Left cardiac atrium (tissue), 4 donors: ENCODE measurements at regions not wholly inside any gene's neighbourhood (a gene's known extent, or its start where the extent isn't known, plus 50 kb on each side); places are given as distances from the start of the nearest gene placed in this dataset.
A peak's percentile ranks its signal among the peaks of the same experiment; 100 is the strongest.

Experiments used
- ATAC-seq, 2 donors: fragments of 200-7000 bp; cut with Tn5 transposase; one replicate each; pipeline ENCODE4 v1.9.1; 2020; ENCODE audit warnings: mild to moderate bottlenecking in 2 of 2, moderate library complexity in 2 of 2
- DNase-seq: peaks from one replicate; pipeline ENCODE4 v3.0.0-alpha.2; 2020
- intact Hi-C, 2 donors: fragments of 100-400 bp; cut with DNase I; formaldehyde crosslinking; loops; one replicate each; pipeline versions ENCODE4 v1.14.1 to v1.15.1; 2022 to 2023
- donor health status: DM: no; HTN: yes; CAD: no.
- donor health status: DM: no; HTN: yes; CAD: no; lungs with severe emphysema.
- donor health status: DM: yes; HTN: yes; CAD: no.
- donor health status: Dilated cardiomyopathy.

DNA sequence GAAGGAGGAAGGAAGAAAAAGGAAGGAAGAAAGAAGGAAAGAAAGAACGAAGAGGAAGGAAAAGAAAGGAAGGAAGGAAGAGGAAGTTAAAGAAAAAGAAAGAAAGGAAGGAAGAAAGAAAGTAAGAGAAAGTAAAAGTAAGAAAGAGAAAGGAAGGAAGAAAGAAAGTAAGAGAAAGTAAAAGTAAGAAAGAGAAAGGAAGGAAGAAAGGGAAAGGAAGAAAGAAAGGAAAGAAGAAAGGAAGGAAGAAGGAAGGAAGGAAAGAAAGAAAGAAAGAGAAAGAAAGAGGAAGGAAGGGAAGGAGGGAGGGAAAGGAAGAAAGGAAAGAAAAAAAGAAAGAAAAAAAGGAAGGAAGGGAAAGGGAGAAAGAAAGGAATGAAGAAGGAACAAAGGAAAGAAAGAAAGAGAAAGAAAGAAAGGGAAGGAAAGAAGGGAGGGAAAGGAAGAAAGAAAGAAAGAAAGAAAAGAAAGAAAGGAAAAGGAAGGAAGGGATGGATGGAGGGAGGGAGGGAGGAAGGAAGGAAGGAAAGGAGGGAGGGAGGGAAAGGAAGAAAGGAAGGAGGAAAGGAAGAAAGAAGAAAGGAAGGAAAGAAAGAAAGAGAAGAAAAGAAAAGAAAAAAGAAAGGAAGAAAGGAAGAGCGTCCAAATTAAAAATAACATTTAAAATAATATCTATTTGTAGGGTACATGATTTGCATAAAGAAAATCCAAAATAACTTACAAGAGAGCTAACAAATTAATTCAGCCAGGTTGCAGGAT is 827.9 kb downstream of the TSN start:
- DNase-seq: no peak
- intact Hi-C loops: no loop called here
- no peak for ATAC-seq

DNA sequence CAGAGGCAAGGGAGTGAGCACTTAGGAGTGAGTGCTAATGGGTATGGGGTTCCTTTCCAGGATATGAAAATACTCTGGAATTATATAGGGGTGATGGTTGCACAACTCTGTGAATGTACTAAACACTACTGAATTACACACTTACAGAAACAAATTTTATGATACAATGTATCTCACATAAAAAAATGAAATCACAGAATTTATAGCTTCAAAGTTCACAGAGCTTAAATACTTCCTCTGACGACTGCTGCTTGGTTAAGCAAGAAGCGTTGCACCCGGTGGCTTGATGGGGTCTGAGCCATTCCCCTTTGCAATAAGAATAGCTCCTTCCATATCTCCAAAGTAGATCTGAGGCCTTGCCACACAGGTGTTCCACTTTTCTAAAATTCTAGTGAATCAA is 835.1 kb downstream of the TSN start:
- DNase-seq (no peak), ATAC-seq (no peak)
- intact Hi-C loops: no loop called here

DNA sequence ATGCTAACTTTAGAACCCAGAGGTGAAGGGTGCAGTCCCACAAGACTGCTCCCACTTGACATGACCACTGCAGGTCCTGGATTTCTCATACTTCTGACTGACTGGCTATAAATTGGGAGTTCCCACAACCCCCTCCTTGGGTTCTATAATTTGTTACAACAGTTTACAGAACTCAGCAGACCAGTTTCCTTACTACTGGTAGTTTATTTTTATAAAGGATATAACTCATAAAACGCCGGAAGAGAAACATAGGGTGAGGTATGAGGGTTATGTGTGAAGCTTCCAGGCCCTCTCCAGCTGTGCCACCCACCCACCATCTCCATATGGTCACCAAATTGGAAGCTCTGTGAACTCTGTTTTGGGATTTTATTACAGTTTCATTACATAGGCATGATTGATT is 839.6 kb downstream of the TSN start:
- intact Hi-C loops: no loop called here
- ATAC-seq: no peak
- DNase-seq: no peak

DNA sequence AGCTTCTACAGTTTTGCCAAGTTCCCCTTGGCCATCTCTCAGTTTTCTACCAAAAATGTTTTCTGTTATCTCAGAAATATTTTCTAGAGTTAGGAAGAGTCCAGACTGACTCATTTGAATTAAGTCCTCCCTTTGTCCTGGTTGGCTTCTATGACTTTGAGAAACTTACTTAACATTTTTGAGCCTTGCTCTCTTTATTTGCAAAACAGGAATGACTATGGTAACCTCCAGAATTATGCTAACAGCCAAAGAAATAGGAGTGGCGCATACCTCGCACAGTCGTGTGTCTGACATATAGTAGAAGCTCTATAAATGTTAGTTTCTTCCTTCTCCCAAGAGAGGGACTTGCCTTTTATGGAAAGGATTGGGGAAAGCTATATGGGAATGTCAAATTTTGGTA is 841.1 kb downstream of the TSN start:
- ATAC-seq (no peak), DNase-seq (no peak)
- intact Hi-C loops: no loop called here

DNA sequence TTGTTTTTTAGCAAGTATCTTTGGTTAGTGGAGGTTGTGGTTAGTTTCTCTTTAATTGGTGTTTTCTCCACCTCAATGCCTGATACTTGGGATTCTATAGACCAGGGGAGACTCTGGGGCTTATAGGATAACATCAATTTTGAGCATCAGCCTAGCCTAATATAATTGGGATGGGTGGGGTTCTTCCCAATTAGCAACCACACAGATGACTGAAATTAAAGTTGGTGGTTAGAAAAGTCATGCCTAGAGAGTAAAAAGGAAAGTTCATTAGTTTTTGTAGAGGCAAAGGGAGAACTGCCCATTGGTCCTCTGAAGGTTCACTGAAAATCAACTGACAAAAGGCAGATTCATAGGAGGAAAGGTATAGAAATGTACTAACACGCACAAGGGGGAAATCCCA is 843.3 kb downstream of the TSN start:
- DNase-seq (no peak), ATAC-seq (no peak)
- intact Hi-C loops: no loop called here

DNA sequence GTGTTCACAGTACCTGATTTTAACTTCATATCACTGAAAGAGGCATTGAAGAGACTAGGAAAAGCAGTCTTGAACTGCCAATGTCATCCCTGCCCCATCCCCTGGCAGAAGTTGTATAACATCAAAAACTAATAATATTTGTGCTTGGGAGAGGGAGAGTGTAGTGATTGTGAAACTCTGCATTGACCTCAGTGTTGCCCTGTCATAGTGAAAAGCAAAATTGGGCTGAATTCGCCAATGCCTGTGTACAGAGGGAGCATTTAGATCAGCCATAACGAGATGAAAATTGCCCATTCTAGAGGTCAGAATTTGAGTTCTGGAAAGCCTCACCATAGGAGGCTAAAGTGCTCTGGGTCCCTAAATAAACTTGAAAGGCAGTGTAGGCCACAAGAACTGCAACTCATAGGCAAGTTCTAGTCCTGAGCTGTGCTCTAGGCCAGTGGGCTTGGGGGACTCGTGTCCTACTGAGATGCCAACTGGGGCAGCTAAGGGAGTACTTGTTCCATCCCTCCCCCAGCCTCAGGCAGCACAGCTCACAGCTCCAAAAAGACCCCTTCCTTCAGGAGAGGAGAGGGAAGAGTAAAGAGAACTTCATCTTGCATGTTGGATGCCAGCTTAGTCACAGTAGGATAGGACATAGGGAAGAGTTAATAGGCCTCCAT is 855.6 kb downstream of the TSN start:
- intact Hi-C loops: no loop called here
- no peak for ATAC-seq
- no peak for DNase-seq

DNA sequence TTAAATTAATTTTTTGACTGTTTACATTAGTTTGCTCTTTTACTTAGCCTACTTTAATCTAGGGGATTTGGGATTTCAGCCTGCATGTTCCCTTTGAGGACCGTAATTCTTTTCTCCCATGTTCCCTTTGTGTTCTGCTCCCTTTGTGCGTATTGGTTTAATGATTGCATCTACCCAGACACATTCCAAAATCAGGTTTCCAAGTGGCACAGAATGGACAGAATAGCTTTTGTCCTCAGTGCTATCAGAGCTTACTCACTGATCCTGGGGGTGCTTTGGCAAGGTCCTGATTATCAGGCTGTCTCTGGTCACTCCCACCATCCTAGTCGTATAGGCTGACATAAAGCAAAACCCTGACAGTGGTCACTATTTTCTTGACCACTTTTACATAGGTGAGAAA is 867.5 kb downstream of the TSN start:
- intact Hi-C loops: no loop called here
- DNase-seq (no peak), ATAC-seq (no peak)

DNA sequence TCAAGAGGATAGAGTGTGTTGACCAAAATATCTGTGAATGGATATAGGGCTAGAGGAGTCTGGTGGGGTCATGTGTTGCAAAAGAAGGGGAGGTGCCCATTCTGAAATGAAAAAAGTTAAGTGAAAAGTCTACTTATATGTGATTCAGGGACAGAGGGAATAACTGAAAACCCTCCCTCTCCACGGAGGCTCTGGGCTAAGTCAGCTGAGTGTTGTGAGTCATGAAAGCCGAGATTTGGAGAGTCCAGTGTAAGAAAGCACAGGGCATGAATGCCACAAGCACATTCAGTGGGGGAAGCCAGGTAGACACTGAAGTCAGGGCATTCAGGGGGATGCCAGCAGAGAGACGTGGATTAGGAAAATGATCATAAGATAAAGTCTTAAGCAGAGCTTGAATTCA is 871.9 kb downstream of the TSN start:
- intact Hi-C loops: no loop called here
- ATAC-seq (no peak), DNase-seq (no peak)

DNA sequence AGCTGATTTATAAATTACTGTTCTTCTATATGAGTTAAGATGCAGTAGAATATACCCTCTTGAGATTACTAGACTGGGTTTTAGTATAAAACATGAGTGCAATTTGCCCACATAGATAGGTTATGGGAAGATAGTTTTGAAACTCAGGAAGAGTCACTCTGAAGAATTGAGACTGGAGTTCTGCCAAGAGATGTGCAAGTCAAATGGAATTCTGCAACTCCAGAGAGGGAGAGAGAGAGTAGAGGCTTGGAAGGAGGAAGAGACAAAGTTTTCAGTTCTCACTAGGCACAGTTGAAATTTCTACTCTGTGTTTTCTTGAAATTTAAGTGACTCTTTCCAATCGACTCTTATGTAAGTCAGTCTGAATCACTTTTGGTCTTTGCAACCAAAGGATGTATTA is 878.8 kb downstream of the TSN start:
- peak; percentile 30 to 68 for ATAC-seq

DNA sequence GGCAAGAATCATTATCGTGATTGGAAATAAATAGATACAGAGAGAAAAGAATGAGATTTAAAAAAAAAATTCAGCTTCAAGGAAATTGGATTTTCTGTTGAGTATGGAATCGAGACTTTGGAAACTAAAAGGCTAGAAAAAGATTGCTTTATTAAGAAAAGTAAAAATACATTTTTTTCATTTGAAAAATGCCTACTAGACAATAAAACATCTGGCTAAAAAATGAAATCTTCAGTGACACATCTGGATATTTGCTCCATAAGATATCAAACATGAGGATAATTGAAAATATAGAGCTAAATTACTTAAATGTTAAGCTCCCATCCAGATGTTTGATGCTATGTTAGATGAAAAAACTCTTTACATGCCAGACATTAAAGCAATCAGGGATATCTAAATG is 879.5 kb downstream of the TSN start:
- no peak for ATAC-seq
- intact Hi-C loops: no loop called here
- DNase-seq: no peak

More for the DNA sequence above, 878.8 kb downstream of the TSN start:
- DNase-seq: no peak
- intact Hi-C loops: no loop called here

DNA sequence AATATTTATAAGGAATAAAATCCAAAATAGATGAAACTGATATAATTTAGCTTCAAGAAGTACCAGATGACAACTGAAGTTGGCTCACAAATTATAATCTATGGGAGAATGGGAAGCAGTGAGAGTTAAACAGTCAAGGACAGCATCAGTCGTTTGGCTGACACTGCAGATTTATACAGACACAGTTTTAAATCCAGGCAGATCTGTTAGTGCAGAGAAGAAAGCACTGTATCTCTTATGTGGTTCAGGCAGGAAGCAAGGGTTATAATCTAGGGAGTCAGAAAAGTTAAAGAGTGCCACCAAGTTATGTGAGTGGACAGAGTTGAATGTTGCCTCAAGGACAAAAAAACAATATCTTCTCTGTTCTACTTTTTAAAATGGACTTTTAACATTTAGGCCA is 880.2 kb downstream of the TSN start:
- ATAC-seq (no peak), DNase-seq (no peak)
- intact Hi-C loops: no loop called here

DNA sequence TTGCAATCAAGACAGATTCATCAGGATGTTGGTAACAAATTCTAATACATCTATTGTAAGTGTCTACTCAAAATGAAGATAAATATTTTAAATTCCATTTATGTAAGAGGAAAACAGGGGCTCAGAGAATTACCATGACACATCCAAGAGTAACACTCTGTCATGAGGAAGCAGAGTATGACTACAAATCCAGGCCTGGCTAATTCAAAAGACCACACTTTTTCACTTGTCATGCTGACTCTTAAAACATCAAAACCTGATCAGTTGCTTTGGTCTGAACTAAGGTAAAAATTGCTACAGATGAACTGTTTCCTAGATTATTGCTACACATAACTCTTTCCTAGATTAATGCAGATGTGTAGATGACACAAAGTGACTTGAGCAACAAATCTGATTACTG is 880.6 kb downstream of the TSN start:
- intact Hi-C loops: no loop called here
- ATAC-seq: no peak
- no peak for DNase-seq

DNA sequence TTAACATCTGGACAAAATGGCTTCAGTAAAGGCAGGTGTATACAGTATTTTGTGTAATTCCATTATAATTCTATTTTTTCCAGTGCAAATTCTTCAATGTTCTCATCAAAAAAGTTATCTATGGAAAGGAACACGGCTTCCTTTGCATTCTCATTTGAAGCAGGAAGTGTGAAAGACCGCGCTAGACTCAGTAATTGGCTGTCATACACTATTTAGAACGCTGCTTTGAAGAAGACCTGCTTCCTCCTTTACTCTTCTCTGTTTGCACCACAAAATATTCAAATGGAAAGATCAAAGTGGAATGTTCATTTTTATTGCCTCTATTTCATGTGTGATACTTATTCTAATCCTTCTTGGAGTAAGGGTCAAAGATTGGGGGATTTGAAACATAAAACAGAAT is 883.7 kb downstream of the TSN start:
- intact Hi-C loops: no loop called here
- DNase-seq: no peak
- no peak for ATAC-seq

DNA sequence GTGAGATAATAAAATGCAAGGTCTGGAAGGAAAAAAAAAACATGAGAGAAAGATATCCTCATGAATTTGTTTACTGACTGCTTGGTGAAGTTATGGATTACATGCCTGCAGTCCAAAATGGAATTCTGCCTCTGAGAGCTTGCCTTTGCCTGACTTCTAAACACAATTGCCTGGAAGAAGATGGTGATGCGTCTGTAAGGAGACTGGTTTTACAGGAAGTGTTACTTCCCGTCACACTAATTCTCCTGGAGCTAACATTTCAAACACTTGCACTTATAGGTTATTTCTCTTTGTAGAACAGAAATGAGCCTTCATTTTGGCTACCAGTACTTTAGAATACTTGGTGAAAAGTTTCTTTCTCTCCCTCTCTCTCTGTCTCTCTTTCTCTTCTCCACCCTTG is 884.3 kb downstream of the TSN start:
- DNase-seq (no peak), ATAC-seq (no peak)
- intact Hi-C loops: no loop called here

DNA sequence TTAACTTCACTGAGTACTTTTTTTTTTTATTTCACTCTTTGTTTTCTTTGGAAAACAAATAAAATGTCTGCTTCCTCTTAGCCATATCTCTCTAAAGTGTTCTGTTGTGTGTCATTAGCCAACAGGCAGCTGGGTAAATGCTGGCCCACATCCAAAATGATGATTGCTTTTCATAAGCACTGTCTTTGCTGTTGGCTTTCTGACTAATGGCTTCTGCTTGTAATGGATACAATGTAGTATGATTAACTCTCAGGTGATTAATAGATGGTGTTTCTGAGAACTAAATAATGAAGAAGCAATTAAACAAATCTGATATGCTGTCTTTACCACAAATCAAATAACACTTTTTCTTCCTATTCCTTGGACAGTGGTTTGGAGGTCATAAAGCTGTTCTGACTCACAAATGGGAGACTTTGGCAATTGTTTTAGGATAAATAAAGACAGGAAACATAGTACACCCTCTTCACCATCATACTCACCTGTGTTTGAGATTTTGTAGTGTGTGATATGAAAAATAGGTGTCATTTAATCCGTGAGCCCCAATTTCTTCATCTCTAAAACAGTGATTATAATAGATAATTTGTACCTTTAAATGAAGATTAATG is 888.4 kb downstream of the TSN start:
- intact Hi-C loops: no loop called here
- DNase-seq: no peak
- peak in 1 of 2 donors; percentile 88 for ATAC-seq

DNA sequence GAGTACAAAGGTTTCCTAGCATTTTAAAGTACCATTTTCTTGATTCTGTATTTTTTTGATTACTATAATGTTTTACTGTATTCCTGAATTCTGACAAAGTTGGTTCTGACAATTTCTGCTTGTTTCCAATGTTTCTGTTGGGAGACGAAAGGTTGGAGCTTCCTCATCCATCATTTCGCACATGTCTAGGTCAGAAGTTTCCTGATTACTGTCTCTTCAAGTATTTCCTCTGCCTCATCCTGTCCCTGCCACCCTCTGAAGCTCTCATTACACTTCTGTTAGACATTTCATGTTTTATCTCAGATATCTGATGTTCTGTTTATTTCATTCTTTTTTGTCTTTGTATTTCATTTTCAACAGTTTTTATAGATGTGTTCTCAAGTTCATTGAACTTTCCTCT is 895.8 kb downstream of the TSN start:
- ATAC-seq (no peak), DNase-seq (no peak)
- intact Hi-C loops: no loop called here

DNA sequence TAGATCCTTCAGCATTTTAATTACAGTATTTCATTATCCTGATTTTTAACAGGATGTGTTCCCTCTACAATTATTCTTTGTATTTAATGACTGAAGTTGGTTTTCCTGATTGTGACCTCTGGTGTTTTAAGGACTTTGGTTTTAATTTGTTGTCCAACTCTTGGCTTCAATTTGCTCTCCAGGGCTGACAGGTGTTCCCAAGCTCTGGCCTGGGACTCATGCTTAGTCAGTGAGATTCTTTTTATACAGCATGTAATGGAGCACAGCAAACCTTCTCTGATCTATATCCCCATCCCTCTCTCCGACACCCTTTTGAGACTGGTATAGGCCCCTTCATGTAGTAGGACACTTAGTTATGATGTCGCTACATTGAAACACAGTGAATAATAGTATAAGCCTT is 896.3 kb downstream of the TSN start:
- intact Hi-C loops: no loop called here
- no peak for ATAC-seq
- no peak for DNase-seq

DNA sequence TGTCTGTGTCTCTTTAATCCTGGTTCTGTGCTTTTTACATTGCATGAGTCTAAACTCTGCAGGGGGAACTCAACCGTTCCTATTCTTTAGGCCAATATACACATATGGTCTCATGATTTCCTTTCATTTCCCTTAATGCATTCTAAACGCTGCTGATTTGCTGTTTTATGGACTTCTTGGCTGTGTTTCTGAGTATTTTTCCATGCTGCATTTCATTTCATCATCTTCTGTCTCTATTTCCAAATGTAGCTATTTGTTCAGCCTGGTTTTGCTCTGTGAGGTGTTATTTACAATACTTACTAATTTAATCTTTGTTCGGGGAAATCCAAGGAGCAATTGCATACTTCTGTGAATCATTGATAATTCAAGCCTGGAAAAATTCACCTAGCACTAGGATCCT is 897.2 kb downstream of the TSN start:
- ATAC-seq (no peak), DNase-seq (no peak)
- intact Hi-C loops: no loop called here

DNA sequence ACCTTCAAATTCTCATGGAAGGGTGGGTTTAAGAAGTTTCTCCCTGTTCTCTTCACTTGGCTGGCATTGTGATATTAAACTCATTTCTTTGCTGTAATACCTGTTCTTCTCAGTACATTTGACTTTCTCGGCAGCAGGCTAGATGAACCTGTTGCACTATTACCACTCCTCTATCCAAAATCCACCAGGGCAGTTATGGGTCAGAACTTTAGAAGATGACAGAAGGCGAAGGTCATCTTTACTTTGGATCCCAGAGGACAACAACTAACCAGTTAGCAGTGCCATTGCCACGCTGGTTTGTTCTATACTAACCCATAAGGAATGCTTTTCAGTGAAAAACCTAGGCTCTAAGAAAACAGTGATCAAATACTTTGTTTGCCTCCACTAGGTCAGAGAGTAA is 901.0 kb downstream of the TSN start:
- intact Hi-C loops: no loop called here
- DNase-seq (no peak), ATAC-seq (no peak)

DNA sequence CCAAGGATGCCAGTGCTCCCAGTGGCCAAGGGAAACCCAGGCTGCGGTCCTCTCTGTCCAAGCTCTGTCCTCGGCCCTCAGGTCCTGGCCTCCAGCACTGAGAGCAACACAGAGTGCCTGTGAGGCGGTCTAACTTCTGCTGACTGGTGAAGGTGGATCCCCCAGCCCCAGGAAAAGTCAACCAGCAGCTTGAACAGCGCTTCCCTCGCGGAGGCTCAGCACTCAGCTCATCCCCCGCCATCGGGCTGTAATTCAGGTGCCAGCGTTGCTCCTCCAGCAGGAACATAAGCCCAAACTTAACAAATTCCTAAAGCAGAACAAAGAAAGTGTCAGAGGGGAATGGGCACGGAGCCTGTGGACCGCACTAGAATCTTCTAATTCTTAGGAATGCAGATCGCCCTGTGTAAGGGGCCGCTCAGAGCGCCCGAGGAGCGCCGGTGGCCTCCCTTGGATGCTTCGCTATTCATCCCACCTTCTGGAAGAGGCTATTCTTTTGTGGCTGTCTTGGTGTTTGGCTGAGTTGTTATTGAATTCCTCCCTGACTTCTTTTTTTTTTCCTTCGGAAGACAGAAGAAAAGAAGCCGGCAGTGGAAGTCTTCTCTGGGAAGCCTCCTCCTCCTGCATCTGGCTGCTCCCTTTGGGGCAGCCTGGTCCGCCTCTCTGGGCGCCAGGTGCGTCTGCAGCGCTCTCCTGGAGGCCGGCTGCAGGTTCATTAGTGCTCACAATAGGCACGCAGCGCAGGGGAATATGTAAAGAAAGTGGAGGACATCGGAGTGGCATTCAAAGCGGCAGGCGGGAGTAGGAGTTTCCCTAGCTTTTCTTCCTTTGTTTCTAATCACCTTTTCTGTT is 905.6 kb downstream of the TSN start:
- no peak for DNase-seq
- intact Hi-C loops: no loop called here
- ATAC-seq: no peak
